GM12878 (cell line): ENCODE measurements at regions not wholly inside any gene's neighbourhood (a gene's known extent, or its start where the extent isn't known, plus 50 kb on each side); places are given as distances from the start of the nearest gene placed in this dataset.

Experiments
- ATAC-seq: fragments of 200-7000 bp; cut with Tn5 transposase; 3 replicates; pipeline ENCODE4 v1.9.1; 2020; ENCODE audit warnings: mild to moderate bottlenecking, moderate library complexity
- BruUV-seq: library from RNA; stranded (reverse); fragments of 400-500 nt; replicated peaks from 2 replicates; lab custom pipeline; 2021; lab: Mats Ljungman, UMichigan
- CTCF ChIA-PET: fragments of 300-600 bp; sonication (Branson Sonifier 250); formaldehyde crosslinking; extraction: SDS; loops from one replicate; lab custom pipeline; 2021; ENCODE audit warnings: inconsistent platforms; lab: Yijun Ruan, JAX
- POLR2A ChIA-PET: fragments of 350-600 bp; formaldehyde crosslinking; extraction: SDS; loops from one replicate; lab custom pipeline; 2021; ENCODE audit warnings: inconsistent platforms; lab: Charles Lee
- RAD21 ChIA-PET: fragments of 300-600 bp; sonication (Branson Sonifier 250); formaldehyde crosslinking; loops from one replicate; lab custom pipeline; 2023; ENCODE audit warnings: antibody characterized with exemption; ENCODE audit not compliant: unreplicated experiment; lab: Charles Lee
- SMC1A ChIA-PET: fragments of 300-600 bp; sonication (Branson Sonifier 250); formaldehyde crosslinking; loops from one replicate; lab custom pipeline; 2023; ENCODE audit not compliant: unreplicated experiment, uncharacterized antibody; lab: Charles Lee
- DNase-seq: peaks from one replicate; pipeline ENCODE4 v3.0.0-alpha.2; 2011; ENCODE audit warnings: low read depth, low spot score
- FAIRE-seq: peaks from 3 replicates; lab custom pipeline; 2011; peaks lifted over from hg19 to GRCh38; lab: Jason Lieb, UNC
- H2AFZ ChIP-seq: 2 replicates; pipeline ENCODE4 v1.6.0; 2011; ENCODE audit warnings: low read depth, low read length, control low read depth; ENCODE audit not compliant: control insufficient read depth
- H3K27ac ChIP-seq: 2 replicates; pipeline ENCODE4 v1.5.1; 2011; ENCODE audit warnings: control low read depth; ENCODE audit not compliant: control insufficient read depth, insufficient read depth
- H3K27me3 ChIP-seq, 2 experiments: replicated peaks in 1 of 2; 2 replicates each; pipeline versions ENCODE4 v1.6.0 to v1.6.1; 2011; ENCODE audit warnings: low read length in 1 of 2; ENCODE audit not compliant: control insufficient read depth in 2 of 2, insufficient read depth in 2 of 2
- H3K36me3 ChIP-seq, 2 experiments: 2 replicates each; pipeline ENCODE4 v1.5.1; 2011; ENCODE audit warnings: low read length in 1 of 2; ENCODE audit not compliant: control insufficient read depth in 2 of 2, insufficient read depth in 2 of 2
- H3K4me1 ChIP-seq: 2 replicates; pipeline ENCODE4 v1.6.1; 2011; ENCODE audit warnings: mild to moderate bottlenecking, low read length, moderate library complexity, mixed read lengths; ENCODE audit not compliant: control insufficient read depth, insufficient read depth
- H3K4me2 ChIP-seq: 2 replicates; pipeline ENCODE4 v1.6.0; 2011; ENCODE audit warnings: control low read depth; ENCODE audit not compliant: control insufficient read depth, insufficient read depth
- H3K4me3 ChIP-seq: fragments of 200-600 bp; sonication (generic); 2 replicates; pipeline ENCODE4 v1.5.1; 2016
- H3K79me2 ChIP-seq: 2 replicates; pipeline ENCODE4 v1.6.0; 2011; ENCODE audit warnings: low read length; ENCODE audit not compliant: control insufficient read depth, insufficient read depth
- H3K9ac ChIP-seq: 2 replicates; pipeline ENCODE4 v1.8.0; 2011; ENCODE audit warnings: low read length, control low read depth, mixed read lengths; ENCODE audit not compliant: control insufficient read depth, insufficient read depth
- H3K9me3 ChIP-seq: replicated peaks from 3 replicates; pipeline ENCODE4 v1.5.1; 2011; ENCODE audit warnings: mild to moderate bottlenecking, low read length; ENCODE audit not compliant: control insufficient read depth, insufficient read depth
- H4K20me1 ChIP-seq: 2 replicates; pipeline ENCODE4 v1.6.0; 2011; ENCODE audit not compliant: control insufficient read depth, insufficient read depth
- CBX5 ChIP-seq: sonication (generic); IDR thresholded peaks from 2 replicates; pipeline ENCODE4 v1.6.1; 2016; ENCODE audit warnings: low read depth, moderate library complexity, mild to moderate bottlenecking, inconsistent platforms
- CEBPZ ChIP-seq: fragments of 150-350 bp; IDR thresholded peaks from 2 replicates; pipeline ENCODE4 v1.6.1; 2016; ENCODE audit warnings: low read depth, low read length
- ELK1 ChIP-seq: IDR thresholded peaks from 2 replicates; pipeline ENCODE4 v1.6.1; 2012; ENCODE audit warnings: low read depth, low read length, improper control_type of control experiment
- KLF5 ChIP-seq: fragments of 450-650 bp; IDR thresholded peaks from 2 replicates; pipeline ENCODE4 v1.6.1; 2014; ENCODE audit warnings: mild to moderate bottlenecking; ENCODE audit not compliant: partially characterized antibody
- SIN3A ChIP-seq: IDR thresholded peaks from 2 replicates; pipeline ENCODE4 v1.6.1; 2012; ENCODE audit warnings: low read depth, low read length, improper control_type of control experiment
- SMAD5 ChIP-seq: IDR thresholded peaks from 2 replicates; pipeline ENCODE4 v1.6.1; 2016; ENCODE audit warnings: antibody characterized with exemption, low read depth
- TCF12 ChIP-seq: IDR thresholded peaks from 2 replicates; pipeline ENCODE4 v1.6.1; 2011; ENCODE audit warnings: low read depth, mild to moderate bottlenecking, low read length
- WGBS: methylation state at CpG from one replicate; pipeline ENCODE4 v1.1.6; 2016; ENCODE audit warnings: low lambda C conversion rate; ENCODE audit not compliant: insufficient replicate concordance, insufficient coverage; ENCODE audit errors: missing lambda C conversion rate; 5-methylcytosine and 5-hydroxymethylcytosine counted together
- in situ Hi-C: fragments of 300-500 bp; cut with MboI; formaldehyde crosslinking; loops from 9 replicates; pipeline ENCODE4 v1.14.3; 2018; ENCODE audit warnings: mixed read lengths
- intact Hi-C: fragments of 100-400 bp; cut with micrococcal nuclease; formaldehyde crosslinking; loops from one replicate; pipeline ENCODE4 v1.14.2; 2022; ENCODE audit not compliant: unreplicated experiment

GRCh38 chr2:128958241-128958640 lies 639.6 kb upstream of the HS6ST1 start:
- intact Hi-C loops (no loop called here), in situ Hi-C loops (no loop called here)
- H3K4me3 ChIP-seq = no peak overlapping the region
- no peaks in the 10 kb centered on the region for H3K36me3 ChIP-seq
- DNase-seq (no peak), ATAC-seq (no peak)
- H3K4me2 ChIP-seq = no peak overlapping the region
- RAD21 ChIA-PET = no interaction called here
- no TSS peak for BruUV-seq
- SMC1A ChIA-PET = interaction anchor here (0.8 kb wide), 1 partner anchor 47 kb away, joined by 3 read pairs; no protein-coding TSS in a partner anchor
- POLR2A ChIA-PET = no interaction called here
- WGBS = 42% methylated on average over 4 of the region's 4 CpGs
- no peaks in the 10 kb centered on the region for H3K79me2 ChIP-seq
- H3K27me3 ChIP-seq = no peaks in the 10 kb centered on the region
- TF ChIP-seq ELK1 (no peak), TCF12 (no peak), KLF5 (no peak), CEBPZ (no peak), SIN3A (no peak), CBX5 (no peak), SMAD5 (no peak)
- TF ChIP-seq, all 136 proteins: peak for 0
- Histone ChIP-seq H3K9ac (no peak overlapping the region), H3K9me3 (no peaks in the 10 kb centered on the region; the same call in 1 of the 3 replicates), H3K27ac (no peak overlapping the region), H3K4me1 (no peaks in the 10 kb centered on the region), H4K20me1 (no peaks in the 10 kb centered on the region), H2AFZ (no peak overlapping the region)
- CTCF ChIA-PET = no interaction called here
- no peak for FAIRE-seq
